Ovary (tissue), 3 donors: ENCODE measurements at regions not wholly inside any gene's neighbourhood (a gene's known extent, or its start where the extent isn't known, plus 50 kb on each side); places are given as distances from the start of the nearest gene placed in this dataset.

Experiments used
- EP300 ChIP-seq: sonication (generic); formaldehyde crosslinking; IDR thresholded peaks from one replicate; pipeline ENCODE4 v1.6.1; 2017; ENCODE audit warnings: antibody characterized with exemption
- POLR2A ChIP-seq: fragments of 450-650 bp; IDR thresholded peaks from one replicate; pipeline ENCODE4 v1.6.1; 2017; ENCODE audit warnings: antibody characterized with exemption, mild to moderate bottlenecking, moderate library complexity
- TF ChIP-seq, protein P1 (sequence below), 3 donors: fragments of 450-650 bp in 2 of 3; fragments of 200-600 bp in 1 of 3; IDR thresholded peaks; one replicate each; pipeline versions ENCODE4 v1.5.1 to v1.8.0; 2016 to 2022; ENCODE audit warnings: antibody characterized with exemption in 3 of 3, mild to moderate bottlenecking in 1 of 3
- donor health status: DM: no; HTN: no; CAD: no.

DNA sequence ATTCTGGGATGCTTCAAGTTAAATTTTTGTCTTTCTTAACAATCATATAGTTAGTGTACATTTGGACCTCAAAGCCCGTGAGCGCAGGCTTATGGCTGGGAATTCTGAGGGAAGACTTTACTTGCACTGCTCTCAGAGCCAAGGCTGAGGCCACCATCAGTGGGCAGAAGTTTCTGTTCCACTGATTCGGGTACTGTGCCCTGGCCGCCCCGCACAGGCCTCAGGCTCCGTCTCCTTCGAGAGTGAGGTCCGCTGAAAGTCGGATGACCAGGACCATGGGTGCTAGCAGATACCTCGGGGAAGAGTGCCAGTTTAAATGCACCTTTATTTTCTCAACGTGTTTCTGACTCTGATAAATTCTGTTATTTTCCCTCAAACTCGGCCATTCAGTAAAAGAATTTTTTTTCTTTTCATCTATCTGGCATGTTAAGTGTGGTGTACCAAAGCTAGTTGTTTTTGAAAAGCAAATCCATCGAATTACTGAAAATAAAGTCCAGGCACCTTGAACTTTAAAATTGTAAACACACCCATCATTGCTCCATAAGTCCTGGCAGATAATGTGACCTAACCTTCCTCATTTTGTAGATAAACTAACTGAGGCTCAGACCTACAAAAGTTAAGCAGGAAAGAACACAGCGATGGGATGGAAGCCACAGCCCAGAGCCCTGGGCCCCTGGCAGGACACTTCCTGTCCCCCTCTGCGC lies 126.7 kb downstream of the SOX1 start:
- TF ChIP-seq POLR2A (no peak), EP300 (no peak)
- TF ChIP-seq, protein P1, sequence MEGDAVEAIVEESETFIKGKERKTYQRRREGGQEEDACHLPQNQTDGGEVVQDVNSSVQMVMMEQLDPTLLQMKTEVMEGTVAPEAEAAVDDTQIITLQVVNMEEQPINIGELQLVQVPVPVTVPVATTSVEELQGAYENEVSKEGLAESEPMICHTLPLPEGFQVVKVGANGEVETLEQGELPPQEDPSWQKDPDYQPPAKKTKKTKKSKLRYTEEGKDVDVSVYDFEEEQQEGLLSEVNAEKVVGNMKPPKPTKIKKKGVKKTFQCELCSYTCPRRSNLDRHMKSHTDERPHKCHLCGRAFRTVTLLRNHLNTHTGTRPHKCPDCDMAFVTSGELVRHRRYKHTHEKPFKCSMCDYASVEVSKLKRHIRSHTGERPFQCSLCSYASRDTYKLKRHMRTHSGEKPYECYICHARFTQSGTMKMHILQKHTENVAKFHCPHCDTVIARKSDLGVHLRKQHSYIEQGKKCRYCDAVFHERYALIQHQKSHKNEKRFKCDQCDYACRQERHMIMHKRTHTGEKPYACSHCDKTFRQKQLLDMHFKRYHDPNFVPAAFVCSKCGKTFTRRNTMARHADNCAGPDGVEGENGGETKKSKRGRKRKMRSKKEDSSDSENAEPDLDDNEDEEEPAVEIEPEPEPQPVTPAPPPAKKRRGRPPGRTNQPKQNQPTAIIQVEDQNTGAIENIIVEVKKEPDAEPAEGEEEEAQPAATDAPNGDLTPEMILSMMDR (IDR thresholded peaks at IDR 0.05), result no peak
